K562 (cell line): ENCODE measurements at regions not wholly inside any gene's neighbourhood (a gene's known extent, or its start where the extent isn't known, plus 50 kb on each side); places are given as distances from the start of the nearest gene placed in this dataset.

ENCODE experiments used
- ATAC-seq: fragments of 200-7000 bp; cut with Tn5 transposase; 3 replicates; pipeline ENCODE4 v1.9.1; 2020; ENCODE audit warnings: moderate library complexity
- BruUV-seq: library from RNA; stranded (reverse); fragments of 400-500 nt; replicated peaks from 2 replicates; lab custom pipeline; 2021; lab: Mats Ljungman, UMichigan
- CTCF ChIA-PET: fragments of 300-600 bp; formaldehyde crosslinking; extraction: SDS; loops from one replicate; lab custom pipeline; 2021; ENCODE audit warnings: low intra/inter-chr PET ratio; lab: Yijun Ruan, JAX
- POLR2A ChIA-PET: fragments of 300-600, 350-650 bp; sonication (Branson Sonifier 250); formaldehyde crosslinking; extraction: SDS; loops from one replicate; lab custom pipeline; 2021; ENCODE audit warnings: antibody characterized with exemption, inconsistent platforms; lab: Yijun Ruan, JAX
- DNase-seq, 4 experiments: peaks; one replicate each; pipeline versions ENCODE4 v3.0.0 to v3.0.0-alpha.2; 2011 to 2018; ENCODE audit warnings: low spot score in 3 of 4, mixed read lengths in 3 of 4; ENCODE audit errors: extremely low read depth in 1 of 4
- FAIRE-seq: peaks from 2 replicates; lab custom pipeline; 2011; peaks lifted over from hg19 to GRCh38; lab: Jason Lieb, UNC
- H2AFZ ChIP-seq: 2 replicates; pipeline ENCODE4 v1.6.0; 2011; ENCODE audit warnings: low read depth, low read length, control low read depth, inconsistent platforms
- H3K27ac ChIP-seq: fragments of 200-600 bp; 3 replicates; pipeline ENCODE4 v1.8.0; 2011; ENCODE audit warnings: low read depth, mild to moderate bottlenecking, control low read depth, inconsistent platforms, low read length, moderate library complexity, mixed read lengths; ENCODE audit errors: extremely low read depth
- H3K27me3 ChIP-seq, 2 experiments: fragments of 300-600 bp in 1 of 2; 2 replicates in 1 of 2; 3 replicates in 1 of 2; pipeline versions ENCODE4 v1.6.0 to v1.8.0; 2011; ENCODE audit warnings: inconsistent platforms in 2 of 2, low read length in 2 of 2, mild to moderate bottlenecking in 1 of 2, mixed read lengths in 1 of 2, moderate library complexity in 1 of 2; ENCODE audit not compliant: control insufficient read depth in 2 of 2, insufficient read depth in 2 of 2
- H3K36me3 ChIP-seq: fragments of 300-600 bp; 3 replicates; pipeline ENCODE4 v1.8.0; 2011; ENCODE audit warnings: mild to moderate bottlenecking, low read length, inconsistent platforms; ENCODE audit not compliant: control insufficient read depth, insufficient read depth
- H3K4me1 ChIP-seq, 2 experiments: fragments of 200-600 bp in 1 of 2; replicated peaks in 1 of 2; 2 replicates in 1 of 2; 3 replicates in 1 of 2; pipeline versions ENCODE4 v1.5.1 to v1.8.0; 2011; ENCODE audit warnings: inconsistent platforms in 2 of 2, low read length in 2 of 2, mild to moderate bottlenecking in 1 of 2, mixed read lengths in 1 of 2, moderate library complexity in 1 of 2; ENCODE audit not compliant: control insufficient read depth in 2 of 2, insufficient read depth in 2 of 2
- H3K4me2 ChIP-seq: 2 replicates; pipeline ENCODE4 v1.6.1; 2011; ENCODE audit warnings: low read length, control low read depth, inconsistent platforms, mixed read lengths; ENCODE audit not compliant: insufficient read depth
- H3K4me3 ChIP-seq: fragments of 200-600 bp; sonication (generic), shearing (Covaris generic); 2 replicates; pipeline ENCODE4 v1.5.1; 2016; ENCODE audit warnings: control low read depth, inconsistent platforms
- H3K79me2 ChIP-seq: fragments of 200-600 bp; 3 replicates; pipeline ENCODE4 v1.8.0; 2011; ENCODE audit warnings: low read length, inconsistent platforms; ENCODE audit not compliant: control insufficient read depth, insufficient read depth
- H3K9ac ChIP-seq, 2 experiments: 2 replicates each; pipeline versions ENCODE4 v1.6.0 to v1.6.1; 2011; ENCODE audit warnings: low read depth in 2 of 2, low read length in 2 of 2, control low read depth in 1 of 2, inconsistent platforms in 1 of 2, mild to moderate bottlenecking in 1 of 2, mixed read lengths in 1 of 2; ENCODE audit not compliant: insufficient read depth in 1 of 2
- H3K9me1 ChIP-seq: one replicate; pipeline ENCODE4 v1.6.0; 2011; ENCODE audit warnings: inconsistent platforms, mild to moderate bottlenecking, low read length, moderate library complexity; ENCODE audit not compliant: control insufficient read depth, insufficient read depth
- H3K9me3 ChIP-seq: replicated peaks from 2 replicates; pipeline ENCODE4 v1.5.1; 2011; ENCODE audit warnings: low read depth, low read length, inconsistent platforms; ENCODE audit not compliant: control insufficient read depth, insufficient read depth
- H4K20me1 ChIP-seq: replicated peaks from 2 replicates; pipeline ENCODE4 v1.6.1; 2011; ENCODE audit warnings: low read length, inconsistent platforms, mixed read lengths; ENCODE audit not compliant: control insufficient read depth, insufficient read depth
- BRF2 ChIP-seq: IDR thresholded peaks from 3 replicates; pipeline ENCODE4 v1.6.1; 2011; ENCODE audit warnings: borderline replicate concordance, mild to moderate bottlenecking; ENCODE audit not compliant: insufficient read length, insufficient read depth
- CBX8 ChIP-seq: fragments of 200-600 bp; sonication (generic); IDR thresholded peaks from 2 replicates; pipeline ENCODE4 v1.6.1; 2012; ENCODE audit warnings: borderline replicate concordance, mixed run types, low read depth, mild to moderate bottlenecking, moderate library complexity, mixed read lengths, low read length, control low read depth, inconsistent platforms; ENCODE audit not compliant: poor library complexity, severe bottlenecking; ENCODE audit errors: extremely low read depth
- HSF4 ChIP-seq: fragments of 250-450 bp; sonication (Bioruptor Pico); IDR thresholded peaks from 2 replicates; pipeline ENCODE4 v2.1.2; 2022; ENCODE audit warnings: mild to moderate bottlenecking, moderate library complexity, borderline replicate concordance
- KDM5B ChIP-seq: fragments of 200-600 bp; sonication (generic); IDR thresholded peaks from 2 replicates; pipeline ENCODE4 v1.6.1; 2012; ENCODE audit warnings: low read depth, mild to moderate bottlenecking, moderate library complexity, low read length, control low read depth, inconsistent platforms; ENCODE audit not compliant: insufficient replicate concordance
- L3MBTL2 ChIP-seq: fragments of 450-650 bp; IDR thresholded peaks from 2 replicates; pipeline ENCODE4 v1.6.1; 2016; ENCODE audit warnings: mild to moderate bottlenecking, moderate library complexity
- NFYB ChIP-seq: IDR thresholded peaks from 2 replicates; pipeline ENCODE4 v1.6.1; 2011; ENCODE audit warnings: mild to moderate bottlenecking, moderate library complexity; ENCODE audit not compliant: insufficient read length; ENCODE audit errors: extremely low read depth
- POLR3A ChIP-seq: IDR thresholded peaks from 2 replicates; pipeline ENCODE4 v1.6.1; 2011; ENCODE audit warnings: borderline replicate concordance, mild to moderate bottlenecking, moderate library complexity; ENCODE audit not compliant: insufficient read length, insufficient read depth; ENCODE audit errors: extremely low read depth
- PTTG1 ChIP-seq: fragments of 450-650 bp; IDR thresholded peaks from 2 replicates; pipeline ENCODE4 v1.6.1; 2016; ENCODE audit warnings: low read depth, mild to moderate bottlenecking, missing genetic modification characterization, missing compliant biosample characterization
- ZNF347 ChIP-seq: fragments of 450-650 bp; formaldehyde crosslinking; IDR thresholded peaks from 2 replicates; pipeline ENCODE4 v1.4.0; 2020; ENCODE audit warnings: low read depth, mild to moderate bottlenecking, moderate library complexity
- ZNF395 ChIP-seq: fragments of 200-800 bp; sonication (Bioruptor generic); IDR thresholded peaks from 2 replicates; pipeline ENCODE4 v1.6.1; 2017; ENCODE audit warnings: missing genetic modification characterization, missing compliant biosample characterization
- ZNF79 ChIP-seq: fragments of 250-450 bp; sonication (Bioruptor Pico); IDR thresholded peaks from 2 replicates; pipeline ENCODE4 v1.4.0; 2020; ENCODE audit warnings: low read depth, mild to moderate bottlenecking, moderate library complexity
- WGBS: fragments of 100-300 bp; shearing (Covaris generic); methylation state at CpG from one replicate; pipeline ENCODE4 v1.1.6; 2016; ENCODE audit warnings: low coverage, mixed read lengths; ENCODE audit not compliant: insufficient coverage; ENCODE audit errors: missing lambda C conversion rate; 5-methylcytosine and 5-hydroxymethylcytosine counted together
- in situ Hi-C: fragments of 300-500 bp; cut with MboI; formaldehyde crosslinking; loops from 4 replicates; pipeline ENCODE4 v1.15.0; 2018; ENCODE audit warnings: inconsistent platforms, mixed read lengths
- intact Hi-C: fragments of 100-400 bp; cut with micrococcal nuclease; formaldehyde crosslinking; loops from 2 replicates; pipeline ENCODE4 v1.14.2; 2022
- TF ChIP-seq, protein P1 (sequence below): fragments of 250-450 bp; sonication (Bioruptor Pico); IDR thresholded peaks from 2 replicates; pipeline ENCODE4 v1.8.0; 2021; ENCODE audit warnings: mild to moderate bottlenecking, moderate library complexity
- TF ChIP-seq, protein P2 (sequence below): fragments of 450-650 bp; IDR thresholded peaks from 2 replicates; pipeline ENCODE4 v1.6.1; 2016; ENCODE audit warnings: antibody characterized with exemption

DNA sequence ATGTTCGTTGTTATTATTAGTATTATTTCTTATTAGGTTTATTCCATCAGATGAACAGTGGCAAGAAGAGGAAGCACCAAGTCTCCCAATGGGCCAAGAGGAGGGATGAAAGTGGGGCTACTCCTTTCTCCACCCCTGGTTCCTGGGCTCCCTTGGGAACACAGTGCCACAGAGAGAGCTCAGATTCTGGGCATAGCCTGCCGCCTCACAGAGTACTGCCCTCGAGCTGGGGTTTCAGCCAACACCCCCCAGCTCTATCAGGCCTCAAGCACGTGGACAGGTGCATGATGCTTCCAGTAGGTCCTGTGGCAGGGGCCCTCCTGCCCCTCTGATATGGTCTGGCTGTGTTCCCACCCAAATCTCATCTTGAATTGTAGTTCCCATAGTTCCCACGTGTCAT is 103.6 kb upstream of the RNF32 start:
- ATAC-seq = no peak
- BruUV-seq = no TSS peak
- TF ChIP-seq, protein P1, sequence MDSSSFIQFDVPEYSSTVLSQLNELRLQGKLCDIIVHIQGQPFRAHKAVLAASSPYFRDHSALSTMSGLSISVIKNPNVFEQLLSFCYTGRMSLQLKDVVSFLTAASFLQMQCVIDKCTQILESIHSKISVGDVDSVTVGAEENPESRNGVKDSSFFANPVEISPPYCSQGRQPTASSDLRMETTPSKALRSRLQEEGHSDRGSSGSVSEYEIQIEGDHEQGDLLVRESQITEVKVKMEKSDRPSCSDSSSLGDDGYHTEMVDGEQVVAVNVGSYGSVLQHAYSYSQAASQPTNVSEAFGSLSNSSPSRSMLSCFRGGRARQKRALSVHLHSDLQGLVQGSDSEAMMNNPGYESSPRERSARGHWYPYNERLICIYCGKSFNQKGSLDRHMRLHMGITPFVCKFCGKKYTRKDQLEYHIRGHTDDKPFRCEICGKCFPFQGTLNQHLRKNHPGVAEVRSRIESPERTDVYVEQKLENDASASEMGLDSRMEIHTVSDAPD (CRISPR knock-in tag) = no peak
- TF ChIP-seq CBX8 (no peak), ZNF79 (no peak), ZNF395 (CRISPR knock-in tag) (no peak), PTTG1 (tag) (no peak), KDM5B (no peak), NFYB (no peak), POLR3A (no peak), BRF2 (no peak), ZNF347 (CRISPR knock-in tag) (no peak), HSF4 (CRISPR knock-in tag) (no peak), L3MBTL2 (0 out of 2 replicates have a peak, but pooled peaks have one; percentile 24)
- TF ChIP-seq, protein P2, sequence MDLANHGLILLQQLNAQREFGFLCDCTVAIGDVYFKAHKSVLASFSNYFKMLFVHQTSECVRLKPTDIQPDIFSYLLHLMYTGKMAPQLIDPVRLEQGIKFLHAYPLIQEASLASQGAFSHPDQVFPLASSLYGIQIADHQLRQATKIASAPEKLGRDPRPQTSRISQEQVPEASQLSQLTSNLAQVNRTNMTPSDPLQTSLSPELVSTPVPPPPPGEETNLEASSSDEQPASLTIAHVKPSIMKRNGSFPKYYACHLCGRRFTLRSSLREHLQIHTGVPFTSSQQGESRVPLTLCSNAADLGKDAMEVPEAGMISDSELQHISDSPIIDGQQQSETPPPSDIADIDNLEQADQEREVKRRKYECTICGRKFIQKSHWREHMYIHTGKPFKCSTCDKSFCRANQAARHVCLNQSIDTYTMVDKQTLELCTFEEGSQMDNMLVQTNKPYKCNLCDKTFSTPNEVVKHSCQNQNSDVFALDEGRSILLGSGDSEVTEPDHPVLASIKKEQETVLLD = no peak

More for the DNA sequence above, 103.6 kb upstream of the RNF32 start:
- Histone ChIP-seq H3K27me3 (peaks cover 39 to 53% of the 10 kb centered on the region in 2 experiments), H3K36me3 (no peaks in the 10 kb centered on the region), H3K27ac (no peak overlapping the region), H3K79me2 (no peaks in the 10 kb centered on the region), H3K9ac (no peak overlapping the region), H3K4me3 (no peak overlapping the region), H3K4me2 (no peak overlapping the region), H4K20me1 (no peaks in the 10 kb centered on the region), H3K9me1 (no peaks in the 10 kb centered on the region), H2AFZ (no peak overlapping the region), H3K4me1 (peaks cover 0 to 2% of the 10 kb centered on the region in 2 experiments; a peak in 1 of 5 replicates), H3K9me3 (no peaks in the 10 kb centered on the region)
- intact Hi-C loops = no loop called here
- in situ Hi-C loops = no loop called here
- ChIA-PET CTCF (no interaction called here), POLR2A (interaction anchor here (0.6 to 1.5 kb wide), 3 partner anchors 10 to 635 kb away, joined by 3 read pairs; no protein-coding TSS in a partner anchor)
- FAIRE-seq = no peak
- no peak for DNase-seq
- 0% methylated on average over 5 of the region's 5 CpGs for WGBS
